Fibroblast of pulmonary artery (primary cell): ENCODE measurements at regions not wholly inside any gene's neighbourhood (a gene's known extent, or its start where the extent isn't known, plus 50 kb on each side); places are given as distances from the start of the nearest gene placed in this dataset.

ENCODE experiments used
- DNase-seq: peaks from one replicate; pipeline ENCODE4 v3.0.0-alpha.2; 2010; ENCODE audit warnings: low read depth
- H3K4me3 ChIP-seq: replicated peaks from 2 replicates; pipeline ENCODE4 v1.5.1; 2011; ENCODE audit warnings: low read depth, mild to moderate bottlenecking, control low read depth, low read length, moderate library complexity
- CTCF ChIP-seq: IDR thresholded peaks from 2 replicates; pipeline ENCODE4 v1.5.1; 2011; ENCODE audit warnings: mild to moderate bottlenecking, control low read depth, low read length, inconsistent platforms; ENCODE audit errors: missing control alignments

- no peak overlapping the region for H3K4me3 ChIP-seq
- TF ChIP-seq CTCF = no peak
- no peak for DNase-seq
Measured at GRCh38 chr3:66133853-66134445, 86.9 kb upstream of the SLC25A26 start.

- DNase-seq = peak; percentile 43
- no peak for TF ChIP-seq CTCF
- no peak overlapping the region for H3K4me3 ChIP-seq
Measured at GRCh38 chr3:66133050-66133757, 87.6 kb upstream of the SLC25A26 start.

GRCh38 chr3:66128623-66129022, 89.9 kb upstream of the MAGI1 start:
- no peak for DNase-seq
- TF ChIP-seq CTCF = no peak
- H3K4me3 ChIP-seq = no peak overlapping the region

GRCh38 chr3:66121318-66121717, 82.6 kb upstream of the MAGI1 start:
- DNase-seq = peak; percentile 10
- TF ChIP-seq CTCF = no peak
- H3K4me3 ChIP-seq = no peak overlapping the region

GRCh38 chr3:66115858-66116654, 77.3 kb upstream of the MAGI1 start:
- DNase-seq = peak; percentile 98
- no peak for TF ChIP-seq CTCF
- H3K4me3 ChIP-seq = no peak overlapping the region

GRCh38 chr3:66113542-66113941, 74.8 kb upstream of the MAGI1 start:
- DNase-seq = no peak
- no peak overlapping the region for H3K4me3 ChIP-seq
- no peak for TF ChIP-seq CTCF
